Lower leg skin (tissue), 3 donors: ENCODE measurements at regions not wholly inside any gene's neighbourhood (a gene's known extent, or its start where the extent isn't known, plus 50 kb on each side); places are given as distances from the start of the nearest gene placed in this dataset.
"Not testable (repeated sequence)": the region's sequence is repeated elsewhere in the genome, so short reads cannot be mapped to it uniquely, and the experiment has no call there.

Experiments used
- POLR2A ChIP-seq, 2 donors: fragments of 450-650 bp; IDR thresholded peaks; one replicate each; pipeline ENCODE4 v1.6.1; 2016 to 2017; ENCODE audit warnings: antibody characterized with exemption in 2 of 2, mild to moderate bottlenecking in 1 of 2, moderate library complexity in 1 of 2
- TF ChIP-seq, protein P1 (sequence below), 3 donors: fragments of 450-650 bp; IDR thresholded peaks; one replicate each; pipeline ENCODE4 v1.5.1; 2016; ENCODE audit warnings: antibody characterized with exemption in 3 of 3, mild to moderate bottlenecking in 3 of 3, moderate library complexity in 2 of 3

DNA sequence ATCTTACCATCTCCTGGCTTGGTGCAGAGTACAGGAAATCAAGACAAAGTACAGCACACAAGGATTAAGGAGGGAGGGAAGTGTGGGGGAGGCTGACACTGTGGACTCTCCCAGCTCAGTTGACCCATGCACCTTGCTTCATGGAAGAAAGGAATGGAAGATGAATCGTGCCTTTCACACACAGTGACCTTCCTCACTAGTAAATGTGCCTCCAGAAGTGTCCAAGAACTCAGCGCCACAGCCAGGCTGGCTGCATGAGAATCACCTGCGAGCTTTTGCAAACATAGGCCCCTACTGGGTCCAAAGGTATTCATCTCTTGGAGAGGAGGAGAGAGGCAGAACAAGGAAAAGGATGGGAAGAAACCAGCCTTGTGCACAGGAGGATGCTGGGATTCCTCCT, 65.5 kb downstream of the UNC93B1 start:
- TF ChIP-seq, protein P1, sequence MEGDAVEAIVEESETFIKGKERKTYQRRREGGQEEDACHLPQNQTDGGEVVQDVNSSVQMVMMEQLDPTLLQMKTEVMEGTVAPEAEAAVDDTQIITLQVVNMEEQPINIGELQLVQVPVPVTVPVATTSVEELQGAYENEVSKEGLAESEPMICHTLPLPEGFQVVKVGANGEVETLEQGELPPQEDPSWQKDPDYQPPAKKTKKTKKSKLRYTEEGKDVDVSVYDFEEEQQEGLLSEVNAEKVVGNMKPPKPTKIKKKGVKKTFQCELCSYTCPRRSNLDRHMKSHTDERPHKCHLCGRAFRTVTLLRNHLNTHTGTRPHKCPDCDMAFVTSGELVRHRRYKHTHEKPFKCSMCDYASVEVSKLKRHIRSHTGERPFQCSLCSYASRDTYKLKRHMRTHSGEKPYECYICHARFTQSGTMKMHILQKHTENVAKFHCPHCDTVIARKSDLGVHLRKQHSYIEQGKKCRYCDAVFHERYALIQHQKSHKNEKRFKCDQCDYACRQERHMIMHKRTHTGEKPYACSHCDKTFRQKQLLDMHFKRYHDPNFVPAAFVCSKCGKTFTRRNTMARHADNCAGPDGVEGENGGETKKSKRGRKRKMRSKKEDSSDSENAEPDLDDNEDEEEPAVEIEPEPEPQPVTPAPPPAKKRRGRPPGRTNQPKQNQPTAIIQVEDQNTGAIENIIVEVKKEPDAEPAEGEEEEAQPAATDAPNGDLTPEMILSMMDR (IDR thresholded peaks at IDR 0.05) = not testable (repeated sequence)
- not testable (repeated sequence) for TF ChIP-seq POLR2A (IDR thresholded peaks at IDR 0.05)
